ENCODE measurements at regions not wholly inside any gene's neighbourhood (a gene's known extent, or its start where the extent isn't known, plus 50 kb on each side); places are given as distances from the start of the nearest gene placed in this dataset.

- no peak for TF ChIP-seq CTCF (IDR thresholded peaks at IDR 0.05; ENCODE audit: low read depth, low read length, missing control alignments)
- no peak overlapping the region for H3K4me3 ChIP-seq (ENCODE audit: low read depth, low read length)
- DNase-seq (ENCODE audit: low read depth): no peak
Observed at GRCh38 chr9:106619211-106619610, 243.8 kb upstream of the ZNF462 start.

GRCh38 chr9:106620081-106620480 is 242.9 kb upstream of the ZNF462 start:
- no peak overlapping the region for H3K4me3 ChIP-seq (ENCODE audit: low read depth, low read length)
- no peak for TF ChIP-seq CTCF (IDR thresholded peaks at IDR 0.05; ENCODE audit: low read depth, low read length, missing control alignments)
- DNase-seq (ENCODE audit: low read depth): no peak

- no peak for DNase-seq (ENCODE audit: low read depth)
- no peak overlapping the region for H3K4me3 ChIP-seq (ENCODE audit: low read depth, low read length)
- TF ChIP-seq CTCF (IDR thresholded peaks at IDR 0.05; ENCODE audit: low read depth, low read length, missing control alignments): no peak
Observed at GRCh38 chr9:106620866-106621265, 242.1 kb upstream of the ZNF462 start.

GRCh38 chr9:106621313-106622163 is 241.4 kb upstream of the ZNF462 start:
- TF ChIP-seq CTCF (IDR thresholded peaks at IDR 0.05; ENCODE audit: low read depth, low read length, missing control alignments): no peak
- DNase-seq (ENCODE audit: low read depth): no peak
- H3K4me3 ChIP-seq (ENCODE audit: low read depth, low read length): no peak overlapping the region

GRCh38 chr9:106622164-106622487 is 240.8 kb upstream of the ZNF462 start:
- no peak for TF ChIP-seq CTCF (IDR thresholded peaks at IDR 0.05; ENCODE audit: low read depth, low read length, missing control alignments)

GRCh38 chr9:106623558-106623957 is 239.4 kb upstream of the ZNF462 start:
- TF ChIP-seq CTCF (IDR thresholded peaks at IDR 0.05; ENCODE audit: low read depth, low read length, missing control alignments): no peak
- H3K4me3 ChIP-seq (ENCODE audit: low read depth, low read length): no peak overlapping the region
- DNase-seq (ENCODE audit: low read depth): no peak

More at GRCh38 chr9:106622164-106622487, 240.8 kb upstream of the ZNF462 start:
- no peak for DNase-seq (ENCODE audit: low read depth)
- no peak overlapping the region for H3K4me3 ChIP-seq (ENCODE audit: low read depth, low read length)

- no peak for DNase-seq (ENCODE audit: low read depth)
- TF ChIP-seq CTCF (IDR thresholded peaks at IDR 0.05; ENCODE audit: low read depth, low read length, missing control alignments): no peak
- H3K4me3 ChIP-seq (ENCODE audit: low read depth, low read length): no peak overlapping the region
Observed at GRCh38 chr9:106625259-106625789, 237.6 kb upstream of the ZNF462 start.

Measured in GM12864 (cell line).